Stimulated activated naive CD8-positive, alpha-beta T cell treated with anti-CD3 and anti-CD28 coated beads, Interleukin-15, amount 100 ng/mL, for 72 hours (primary cell): ENCODE measurements at regions not wholly inside any gene's neighbourhood (a gene's known extent, or its start where the extent isn't known, plus 50 kb on each side); places are given as distances from the start of the nearest gene placed in this dataset.

Experiments
- ATAC-seq: fragments of 150-1000 bp; cut with Tn5 transposase; 2 replicates; pipeline ENCODE4 v1.10.0; 2021; ENCODE audit warnings: mild to moderate bottlenecking, moderate library complexity
- DNase-seq, 2 donors: peaks; one replicate each; pipeline ENCODE4 v3.0.0; 2021 to 2022
- H3K27ac Mint-ChIP-seq, 2 donors: one replicate each; pipeline ENCODE4 v1.8.0; 2022; ENCODE audit warnings: mild to moderate bottlenecking in 2 of 2, mixed read lengths in 2 of 2, moderate library complexity in 2 of 2
- H3K27me3 Mint-ChIP-seq: one replicate; pipeline ENCODE4 v1.8.0; 2022; ENCODE audit warnings: mixed read lengths
- H3K4me1 Mint-ChIP-seq: one replicate; pipeline ENCODE4 v1.8.0; 2022; ENCODE audit warnings: mild to moderate bottlenecking, mixed read lengths
- H3K4me3 Mint-ChIP-seq, 2 donors: one replicate each; pipeline ENCODE4 v1.8.0; 2022; ENCODE audit warnings: mild to moderate bottlenecking in 2 of 2, mixed read lengths in 2 of 2, moderate library complexity in 1 of 2
- H3K9me3 Mint-ChIP-seq, 2 donors: one replicate each; pipeline ENCODE4 v1.8.0; 2022; ENCODE audit warnings: mixed read lengths in 2 of 2

- ATAC-seq = no peak
- Mint-ChIP-seq H3K4me3 (peak overlapping the region in 1 of 2 donors; percentile 29), H3K27ac (no peak overlapping the region), H3K27me3 (peaks cover 26% of the 10 kb centered on the region), H3K4me1 (peaks cover 47% of the 10 kb centered on the region), H3K9me3 (peaks cover 17 to 18% of the 10 kb centered on the region in 2 donors)
- DNase-seq = peak in 1 of 2 donors; percentile 37
These were observed 142.9 kb upstream of the HDAC4 start for GRCh38 chr2:239543702-239544101.

GRCh38 chr2:239540174-239540573 lies 139.4 kb upstream of the HDAC4 start:
- peaks cover 7 to 14% of the 10 kb centered on the region in 2 donors for H3K9me3 Mint-ChIP-seq
- H3K27ac Mint-ChIP-seq = no peak overlapping the region
- H3K27me3 Mint-ChIP-seq = peaks cover 26% of the 10 kb centered on the region
- ATAC-seq = no peak
- H3K4me3 Mint-ChIP-seq = no peak overlapping the region
- H3K4me1 Mint-ChIP-seq = peaks cover 15% of the 10 kb centered on the region
- no peak for DNase-seq

- ATAC-seq (no peak), DNase-seq (no peak)
- H3K4me3 Mint-ChIP-seq = no peak overlapping the region
- peaks cover 7 to 10% of the 10 kb centered on the region in 2 donors for H3K9me3 Mint-ChIP-seq
- no peak overlapping the region for H3K27ac Mint-ChIP-seq
- peaks cover 11% of the 10 kb centered on the region for H3K4me1 Mint-ChIP-seq
- peaks cover 30% of the 10 kb centered on the region for H3K27me3 Mint-ChIP-seq
These were observed 138.9 kb upstream of the HDAC4 start for GRCh38 chr2:239539776-239540100.

GRCh38 chr2:239539083-239539775 lies 138.4 kb upstream of the HDAC4 start:
- ATAC-seq (no peak), DNase-seq (no peak)
- H3K27me3 Mint-ChIP-seq = peaks cover 30% of the 10 kb centered on the region
- H3K27ac Mint-ChIP-seq = no peak overlapping the region
- H3K4me3 Mint-ChIP-seq = no peak overlapping the region
- H3K9me3 Mint-ChIP-seq = peaks cover 6 to 9% of the 10 kb centered on the region in 2 donors
- H3K4me1 Mint-ChIP-seq = peaks cover 6% of the 10 kb centered on the region

- Mint-ChIP-seq H3K9me3 (peaks cover 6 to 9% of the 10 kb centered on the region in 2 donors), H3K27me3 (peaks cover 30% of the 10 kb centered on the region), H3K4me3 (no peak overlapping the region), H3K27ac (no peak overlapping the region), H3K4me1 (no peaks in the 10 kb centered on the region)
- ATAC-seq (no peak), DNase-seq (no peak)
These were observed 137.7 kb upstream of the HDAC4 start for GRCh38 chr2:239538357-239539052.

GRCh38 chr2:239537633-239538356 lies 137.0 kb upstream of the HDAC4 start:
- ATAC-seq = no peak
- Mint-ChIP-seq H3K27ac (no peak overlapping the region), H3K4me3 (no peak overlapping the region), H3K4me1 (no peaks in the 10 kb centered on the region), H3K27me3 (peaks cover 28% of the 10 kb centered on the region), H3K9me3 (peaks cover 6 to 8% of the 10 kb centered on the region in 2 donors)
- no peak for DNase-seq

- DNase-seq (no peak), ATAC-seq (no peak)
- Mint-ChIP-seq H3K4me3 (no peak overlapping the region), H3K27ac (no peak overlapping the region), H3K27me3 (peaks cover 19% of the 10 kb centered on the region), H3K4me1 (no peaks in the 10 kb centered on the region), H3K9me3 (peaks cover 3 to 6% of the 10 kb centered on the region in 2 donors)
These were observed 135.4 kb upstream of the HDAC4 start for GRCh38 chr2:239536186-239536585.

- ATAC-seq = no peak
- peaks cover 0 to 6% of the 10 kb centered on the region in 2 donors for H3K9me3 Mint-ChIP-seq
- no peaks in the 10 kb centered on the region for H3K4me1 Mint-ChIP-seq
- H3K4me3 Mint-ChIP-seq = no peak overlapping the region
- DNase-seq = no peak
- H3K27ac Mint-ChIP-seq = no peak overlapping the region
- peaks cover 19% of the 10 kb centered on the region for H3K27me3 Mint-ChIP-seq
These were observed 134.8 kb upstream of the HDAC4 start for GRCh38 chr2:239535413-239536144.

GRCh38 chr2:239534581-239535412 lies 134.0 kb upstream of the HDAC4 start:
- DNase-seq (no peak), ATAC-seq (no peak)
- no peaks in the 10 kb centered on the region for H3K4me1 Mint-ChIP-seq
- no peak overlapping the region for H3K4me3 Mint-ChIP-seq
- H3K27ac Mint-ChIP-seq = no peak overlapping the region
- peaks cover 0 to 6% of the 10 kb centered on the region in 2 donors for H3K9me3 Mint-ChIP-seq
- peaks cover 16% of the 10 kb centered on the region for H3K27me3 Mint-ChIP-seq

- Mint-ChIP-seq H3K27ac (no peak overlapping the region), H3K4me3 (no peak overlapping the region), H3K4me1 (no peaks in the 10 kb centered on the region), H3K9me3 (peaks cover 0 to 6% of the 10 kb centered on the region in 2 donors), H3K27me3 (peaks cover 14% of the 10 kb centered on the region)
- ATAC-seq (no peak), DNase-seq (no peak)
These were observed 132.9 kb upstream of the HDAC4 start for GRCh38 chr2:239533569-239534316.

GRCh38 chr2:239532859-239533258 lies 132.0 kb upstream of the HDAC4 start:
- no peak overlapping the region for H3K27ac Mint-ChIP-seq
- peaks cover 0 to 6% of the 10 kb centered on the region in 2 donors for H3K9me3 Mint-ChIP-seq
- H3K27me3 Mint-ChIP-seq = peaks cover 10% of the 10 kb centered on the region

GRCh38 chr2:239532250-239532649 lies 131.4 kb upstream of the HDAC4 start:
- H3K27ac Mint-ChIP-seq = no peak overlapping the region
- DNase-seq (no peak), ATAC-seq (no peak)
- H3K27me3 Mint-ChIP-seq = peaks cover 5% of the 10 kb centered on the region
- no peak overlapping the region for H3K4me3 Mint-ChIP-seq
- H3K9me3 Mint-ChIP-seq = peaks cover 0 to 6% of the 10 kb centered on the region in 2 donors
- no peaks in the 10 kb centered on the region for H3K4me1 Mint-ChIP-seq

More at GRCh38 chr2:239532859-239533258, 132.0 kb upstream of the HDAC4 start:
- DNase-seq (no peak), ATAC-seq (no peak)
- Mint-ChIP-seq H3K4me1 (no peaks in the 10 kb centered on the region), H3K4me3 (no peak overlapping the region)

- ATAC-seq = no peak
- no peak overlapping the region for H3K4me3 Mint-ChIP-seq
- H3K4me1 Mint-ChIP-seq = no peaks in the 10 kb centered on the region
- H3K27ac Mint-ChIP-seq = no peak overlapping the region
- H3K9me3 Mint-ChIP-seq = peaks cover 0 to 6% of the 10 kb centered on the region in 2 donors
- peaks cover 5% of the 10 kb centered on the region for H3K27me3 Mint-ChIP-seq
- no peak for DNase-seq
These were observed 130.8 kb upstream of the HDAC4 start for GRCh38 chr2:239531456-239532241.
